ENCODE measurements at regions not wholly inside any gene's neighbourhood (a gene's known extent, or its start where the extent isn't known, plus 50 kb on each side); places are given as distances from the start of the nearest gene placed in this dataset.

DNA sequence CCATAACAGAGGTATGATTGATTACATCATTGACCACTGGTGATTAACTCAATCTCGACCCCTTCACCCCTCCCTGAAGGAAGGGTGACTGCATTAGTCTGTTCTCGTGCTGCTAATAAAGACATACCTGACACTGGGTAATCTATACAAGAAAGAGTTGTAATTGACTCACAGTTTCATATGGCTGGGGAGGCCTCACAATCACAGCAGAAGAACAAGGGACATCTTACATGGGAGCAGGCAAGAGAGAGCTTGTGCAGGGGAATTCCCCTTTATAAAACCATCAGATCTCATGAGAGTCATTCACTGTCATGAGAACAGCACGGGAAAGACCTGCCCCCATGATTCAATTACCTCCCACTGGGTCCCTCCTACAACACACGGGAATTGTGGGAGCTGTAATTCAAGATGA, 55.9 kb upstream of the TMCC3 start:
- H3K27ac ChIP-seq (ENCODE audit: low read depth in 2 of 2, low read length in 1 of 2): no peak overlapping the region
- TF ChIP-seq FOXM1 (IDR thresholded peaks at IDR 0.05; ENCODE audit: low read depth) (no peak), SIN3A (IDR thresholded peaks at IDR 0.05; ENCODE audit: borderline replicate concordance, low read depth, low read length) (no peak)
- H3K36me3 ChIP-seq (replicated peaks in 1 of 2; ENCODE audit: control insufficient read depth in 1 of 2, insufficient read depth in 2 of 2, low read length in 1 of 2): no peaks in the 10 kb centered on the region
- H3K9me2 ChIP-seq: no peaks in the 10 kb centered on the region
- no peaks in the 10 kb centered on the region for H3F3A ChIP-seq (replicated peaks; ENCODE audit: insufficient read depth)
- H3K9ac ChIP-seq: no peak overlapping the region
- no peak overlapping the region for H3K4me2 ChIP-seq
- no peaks in the 10 kb centered on the region for H3K79me2 ChIP-seq (ENCODE audit: insufficient read depth)
- H3K4me3 ChIP-seq (ENCODE audit: low read depth in 2 of 2, low read length in 1 of 2): no peak overlapping the region
- no peaks in the 10 kb centered on the region; a peak in 1 of 4 replicates for H3K4me1 ChIP-seq (ENCODE audit: control insufficient read depth in 1 of 2, insufficient read depth in 2 of 2, low read depth in 1 of 2, low read length in 1 of 2)
- no peak for DNase-seq
- no peaks in the 10 kb centered on the region for H3K27me3 ChIP-seq (ENCODE audit: insufficient read depth)
- ChIA-PET POLR2A (no interaction called here), CTCF (no interaction called here)
- no peaks in the 10 kb centered on the region for H4K20me1 ChIP-seq (ENCODE audit: insufficient read depth)
- no peaks in the 10 kb centered on the region for H3K9me3 ChIP-seq
- no peak overlapping the region for H2AFZ ChIP-seq (ENCODE audit: low read depth)
- 27% methylated on average over 4 of the region's 4 CpGs for WGBS (ENCODE audit: low lambda C conversion rate)

DNA sequence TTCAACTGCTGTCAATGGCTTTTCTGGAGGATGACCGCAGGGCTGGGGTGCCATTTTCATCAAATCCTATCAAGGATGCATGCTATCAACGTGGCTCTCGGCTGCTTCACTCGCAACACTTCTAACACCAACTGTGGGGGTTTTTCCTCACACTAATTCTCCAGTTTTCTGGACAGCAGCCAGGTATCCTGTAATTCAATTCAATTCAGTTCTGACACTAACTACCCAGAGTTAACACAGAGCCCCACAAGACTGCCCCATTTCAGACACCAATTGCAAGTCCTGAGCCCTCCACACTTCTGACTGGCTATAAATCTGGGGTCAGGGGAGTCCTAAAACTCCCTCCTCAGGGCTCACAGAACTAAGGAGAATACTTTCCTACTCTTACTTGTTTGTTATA, 55.3 kb upstream of the TMCC3 start:
- POLR2A ChIA-PET: no interaction called here
- H3K4me3 ChIP-seq (ENCODE audit: low read depth in 2 of 2, low read length in 1 of 2): no peak overlapping the region
- WGBS (ENCODE audit: low lambda C conversion rate): 82% methylated on average over 4 of the region's 4 CpGs
- H3K4me2 ChIP-seq: no peak overlapping the region
- no peaks in the 10 kb centered on the region for H3K36me3 ChIP-seq (replicated peaks in 1 of 2; ENCODE audit: control insufficient read depth in 1 of 2, insufficient read depth in 2 of 2, low read length in 1 of 2)
- DNase-seq: no peak
- CTCF ChIA-PET: interaction anchor here (1.2 to 1.3 kb wide), 2 partner anchors 58 to 603 kb away, joined by 3 to 4 read pairs; no protein-coding TSS in a partner anchor
- H3K4me1 ChIP-seq (ENCODE audit: control insufficient read depth in 1 of 2, insufficient read depth in 2 of 2, low read depth in 1 of 2, low read length in 1 of 2): no peaks in the 10 kb centered on the region; a peak in 1 of 4 replicates
- H3K9me3 ChIP-seq: no peaks in the 10 kb centered on the region
- no peaks in the 10 kb centered on the region for H3K27me3 ChIP-seq (ENCODE audit: insufficient read depth)
- TF ChIP-seq TCF12 (IDR thresholded peaks at IDR 0.05): no peak
- TF ChIP-seq RFX5 (IDR thresholded peaks at IDR 0.05; ENCODE audit: low read length): no peak
- TF ChIP-seq MXI1 (IDR thresholded peaks at IDR 0.05; ENCODE audit: low read depth, low read length): no peak
- TF ChIP-seq, protein P1, sequence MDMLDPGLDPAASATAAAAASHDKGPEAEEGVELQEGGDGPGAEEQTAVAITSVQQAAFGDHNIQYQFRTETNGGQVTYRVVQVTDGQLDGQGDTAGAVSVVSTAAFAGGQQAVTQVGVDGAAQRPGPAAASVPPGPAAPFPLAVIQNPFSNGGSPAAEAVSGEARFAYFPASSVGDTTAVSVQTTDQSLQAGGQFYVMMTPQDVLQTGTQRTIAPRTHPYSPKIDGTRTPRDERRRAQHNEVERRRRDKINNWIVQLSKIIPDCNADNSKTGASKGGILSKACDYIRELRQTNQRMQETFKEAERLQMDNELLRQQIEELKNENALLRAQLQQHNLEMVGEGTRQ (IDR thresholded peaks at IDR 0.05; ENCODE audit: borderline replicate concordance, low read depth, low read length): no peak
- no peak for TF ChIP-seq TEAD4 (IDR thresholded peaks at IDR 0.05; ENCODE audit: borderline replicate concordance, insufficient read depth)
- no peak for TF ChIP-seq NRF1 (IDR thresholded peaks at IDR 0.05; ENCODE audit: low read depth, low read length)
- TF ChIP-seq, protein P2, sequence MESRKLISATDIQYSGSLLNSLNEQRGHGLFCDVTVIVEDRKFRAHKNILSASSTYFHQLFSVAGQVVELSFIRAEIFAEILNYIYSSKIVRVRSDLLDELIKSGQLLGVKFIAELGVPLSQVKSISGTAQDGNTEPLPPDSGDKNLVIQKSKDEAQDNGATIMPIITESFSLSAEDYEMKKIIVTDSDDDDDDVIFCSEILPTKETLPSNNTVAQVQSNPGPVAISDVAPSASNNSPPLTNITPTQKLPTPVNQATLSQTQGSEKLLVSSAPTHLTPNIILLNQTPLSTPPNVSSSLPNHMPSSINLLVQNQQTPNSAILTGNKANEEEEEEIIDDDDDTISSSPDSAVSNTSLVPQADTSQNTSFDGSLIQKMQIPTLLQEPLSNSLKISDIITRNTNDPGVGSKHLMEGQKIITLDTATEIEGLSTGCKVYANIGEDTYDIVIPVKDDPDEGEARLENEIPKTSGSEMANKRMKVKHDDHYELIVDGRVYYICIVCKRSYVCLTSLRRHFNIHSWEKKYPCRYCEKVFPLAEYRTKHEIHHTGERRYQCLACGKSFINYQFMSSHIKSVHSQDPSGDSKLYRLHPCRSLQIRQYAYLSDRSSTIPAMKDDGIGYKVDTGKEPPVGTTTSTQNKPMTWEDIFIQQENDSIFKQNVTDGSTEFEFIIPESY (IDR thresholded peaks at IDR 0.05; ENCODE audit: borderline replicate concordance, low read depth): no peak
- no peak for TF ChIP-seq EZH2phosphoT487 (IDR thresholded peaks at IDR 0.05; ENCODE audit: borderline replicate concordance, low read depth)
- no peak for TF ChIP-seq RCOR1 (IDR thresholded peaks at IDR 0.05; ENCODE audit: low read length)
- no peak for TF ChIP-seq RAD21 (IDR thresholded peaks at IDR 0.05; ENCODE audit: low read length)
- TF ChIP-seq RXRA (IDR thresholded peaks at IDR 0.05; ENCODE audit: borderline replicate concordance, low read depth): no peak
- TF ChIP-seq JUND (IDR thresholded peaks at IDR 0.05): no peak
- TF ChIP-seq FOXJ3 (CRISPR knock-in tag; IDR thresholded peaks at IDR 0.05): no peak
- no peaks in the 10 kb centered on the region for H4K20me1 ChIP-seq (ENCODE audit: insufficient read depth)
- no peak overlapping the region for H3K27ac ChIP-seq (ENCODE audit: low read depth in 2 of 2, low read length in 1 of 2)
- H2AFZ ChIP-seq (ENCODE audit: low read depth): no peak overlapping the region
- H3K9ac ChIP-seq: no peak overlapping the region
- no peaks in the 10 kb centered on the region for H3F3A ChIP-seq (replicated peaks; ENCODE audit: insufficient read depth)
- H3K79me2 ChIP-seq (ENCODE audit: insufficient read depth): no peaks in the 10 kb centered on the region
- no peaks in the 10 kb centered on the region for H3K9me2 ChIP-seq

Data from SK-N-SH (cell line).